Upper lobe of left lung (tissue), 6 donors: ENCODE measurements at regions not wholly inside any gene's neighbourhood (a gene's known extent, or its start where the extent isn't known, plus 50 kb on each side); places are given as distances from the start of the nearest gene placed in this dataset.
"Not testable (repeated sequence)": the region's sequence is repeated elsewhere in the genome, so short reads cannot be mapped to it uniquely, and the experiment has no call there.

ENCODE experiments used
- ATAC-seq, 2 donors: fragments of 200-7000 bp; cut with Tn5 transposase; one replicate each; pipeline ENCODE4 v1.9.1; 2022; ENCODE audit warnings: mild to moderate bottlenecking in 2 of 2, moderate library complexity in 2 of 2; ENCODE audit not compliant: low FRiP score in 2 of 2
- DNase-seq, 2 donors: peaks; one replicate each; pipeline ENCODE4 v3.0.0-alpha.2; 2019 to 2020
- H3K27ac ChIP-seq, 4 donors: fragments of 200-600 bp; sonication (generic); one replicate each; pipeline ENCODE4 v1.5.1; 2016 to 2019
- H3K27me3 ChIP-seq, 4 donors: fragments of 200-600 bp; sonication (generic); one replicate each; pipeline ENCODE4 v1.5.1; 2017 to 2019
- H3K36me3 ChIP-seq, 4 donors: fragments of 200-600 bp; sonication (generic); one replicate each; pipeline ENCODE4 v1.5.1; 2016 to 2019
- H3K4me1 ChIP-seq, 4 donors: fragments of 200-600 bp; sonication (generic); one replicate each; pipeline ENCODE4 v1.5.1; 2018 to 2019
- H3K4me3 ChIP-seq, 4 donors: fragments of 200-600 bp; sonication (generic); one replicate each; pipeline ENCODE4 v1.5.1; 2017 to 2019; ENCODE audit warnings: mild to moderate bottlenecking in 2 of 4, moderate library complexity in 1 of 4
- H3K9me3 ChIP-seq, 4 donors: fragments of 200-600 bp; sonication (generic); one replicate each; pipeline ENCODE4 v1.5.1; 2018 to 2019
- CTCF ChIP-seq, 6 experiments: fragments of 450-650 bp in 4 of 6; fragments of 200-600 bp in 2 of 6; sonication (generic) in 2 of 6; IDR thresholded peaks; one replicate each; pipeline ENCODE4 v1.5.1; 2016 to 2019; ENCODE audit warnings: antibody characterized with exemption in 6 of 6
- EP300 ChIP-seq, 4 donors: sonication (generic); formaldehyde crosslinking; IDR thresholded peaks; one replicate each; pipeline ENCODE4 v1.5.1; 2017; ENCODE audit warnings: antibody characterized with exemption in 4 of 4, control low read depth in 2 of 4
- POLR2A ChIP-seq, 4 donors: fragments of 450-650 bp; IDR thresholded peaks; one replicate each; pipeline ENCODE4 v1.5.1; 2016 to 2017; ENCODE audit warnings: antibody characterized with exemption in 4 of 4, mild to moderate bottlenecking in 2 of 4
- POLR2AphosphoS5 ChIP-seq, 2 donors: sonication (generic); formaldehyde crosslinking; IDR thresholded peaks; one replicate each; pipeline ENCODE4 v1.5.1; 2017; ENCODE audit warnings: antibody characterized with exemption in 2 of 2
- WGBS, 2 donors: methylation state at CpG; one replicate each; pipeline ENCODE4 v1.1.5; 2017 to 2018; 5-methylcytosine and 5-hydroxymethylcytosine counted together
- donor health status: DM: no; HTN: no; CAD: no; lungs with moderate emphysema.
- donor health status: DM: no; HTN: yes; CAD: no; lungs with severe emphysema.

DNA sequence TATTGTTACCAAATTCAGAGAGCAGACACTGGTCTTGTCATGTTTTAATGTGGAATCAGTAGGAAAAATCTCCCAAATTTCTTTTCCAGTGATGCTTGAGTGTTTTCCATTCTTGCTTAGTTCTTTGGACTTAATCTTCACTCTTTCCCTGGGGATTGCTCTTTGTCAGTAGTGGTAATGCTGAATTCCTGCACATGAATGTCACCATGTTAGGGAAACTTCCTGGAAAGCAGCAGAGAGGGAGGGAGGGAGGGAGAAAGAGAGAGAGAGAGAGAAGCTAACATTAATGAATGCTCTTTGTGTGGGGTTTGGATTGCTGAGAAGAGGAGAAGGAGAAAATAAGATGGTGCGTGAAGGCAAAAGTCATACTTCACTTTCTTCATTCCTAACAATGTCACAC lies 295.3 kb upstream of the COBL start:
- Histone ChIP-seq H3K27me3 (no peaks in the 10 kb centered on the region), H3K4me3 (no peak overlapping the region), H3K27ac (no peak overlapping the region), H3K4me1 (no peaks in the 10 kb centered on the region), H3K36me3 (no peaks in the 10 kb centered on the region), H3K9me3 (no peaks in the 10 kb centered on the region)
- ATAC-seq (peak in 1 of 2 donors; percentile 10), DNase-seq (no peak)
- TF ChIP-seq POLR2A (IDR thresholded peaks at IDR 0.05): no peak
- no peak for TF ChIP-seq EP300 (IDR thresholded peaks at IDR 0.05)
- TF ChIP-seq CTCF (IDR thresholded peaks at IDR 0.05): no peak
- TF ChIP-seq POLR2AphosphoS5 (IDR thresholded peaks at IDR 0.05): no peak
- 52 to 91% methylated on average over 1 of the region's 1 CpG for WGBS, 2 donors

GRCh38 chr7:51607447-51607846 lies 290.8 kb upstream of the COBL start:
- Histone ChIP-seq H3K36me3 (no peaks in the 10 kb centered on the region), H3K4me3 (no peak overlapping the region), H3K27ac (no peak overlapping the region), H3K4me1 (no peaks in the 10 kb centered on the region), H3K9me3 (no peaks in the 10 kb centered on the region), H3K27me3 (no peaks in the 10 kb centered on the region)
- DNase-seq (no peak), ATAC-seq (no peak)
- TF ChIP-seq POLR2AphosphoS5 (IDR thresholded peaks at IDR 0.05) (no peak), POLR2A (IDR thresholded peaks at IDR 0.05) (no peak), CTCF (IDR thresholded peaks at IDR 0.05) (no peak), EP300 (IDR thresholded peaks at IDR 0.05) (no peak)
- WGBS, 2 donors: 89 to 93% methylated on average over 11 of the region's 11 CpGs

DNA sequence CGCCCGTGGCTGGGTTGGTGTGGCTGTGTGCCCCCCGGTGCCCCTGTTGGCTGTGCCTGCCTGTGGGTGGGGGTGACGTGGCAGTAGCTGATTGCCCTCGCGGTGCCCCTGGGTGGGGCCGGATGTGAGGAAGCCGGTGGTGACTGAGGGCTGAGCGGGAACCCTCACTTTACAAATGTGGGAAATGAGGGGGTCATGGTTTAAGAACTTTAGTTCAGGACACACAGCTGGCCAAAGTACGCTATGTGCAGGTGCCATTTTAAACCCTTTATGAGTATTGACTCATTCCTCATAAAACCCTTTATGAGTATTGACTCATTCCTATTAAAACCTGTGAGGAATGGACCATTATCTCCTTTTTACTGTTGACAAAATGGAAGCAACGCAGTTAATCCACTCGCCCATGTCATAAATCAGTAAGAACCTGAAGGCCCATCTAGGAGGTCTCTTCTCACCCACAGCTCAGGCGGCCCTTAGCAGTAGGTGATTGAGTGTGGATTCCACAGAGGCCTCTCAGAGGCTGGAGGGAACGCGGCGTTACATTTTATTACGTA lies 290.1 kb upstream of the COBL start:
- Histone ChIP-seq H3K27me3 (no peaks in the 10 kb centered on the region), H3K9me3 (no peaks in the 10 kb centered on the region), H3K36me3 (no peaks in the 10 kb centered on the region), H3K27ac (no peak overlapping the region), H3K4me1 (no peaks in the 10 kb centered on the region), H3K4me3 (no peak overlapping the region)
- no peak for ATAC-seq
- TF ChIP-seq POLR2AphosphoS5 (IDR thresholded peaks at IDR 0.05) (no peak), EP300 (IDR thresholded peaks at IDR 0.05) (no peak), CTCF (IDR thresholded peaks at IDR 0.05) (no peak), POLR2A (IDR thresholded peaks at IDR 0.05) (no peak)
- DNase-seq: peak in 1 of 2 donors; percentile 56
- WGBS, 2 donors: 87% methylated on average over 16 to 17 of the region's 17 CpGs

DNA sequence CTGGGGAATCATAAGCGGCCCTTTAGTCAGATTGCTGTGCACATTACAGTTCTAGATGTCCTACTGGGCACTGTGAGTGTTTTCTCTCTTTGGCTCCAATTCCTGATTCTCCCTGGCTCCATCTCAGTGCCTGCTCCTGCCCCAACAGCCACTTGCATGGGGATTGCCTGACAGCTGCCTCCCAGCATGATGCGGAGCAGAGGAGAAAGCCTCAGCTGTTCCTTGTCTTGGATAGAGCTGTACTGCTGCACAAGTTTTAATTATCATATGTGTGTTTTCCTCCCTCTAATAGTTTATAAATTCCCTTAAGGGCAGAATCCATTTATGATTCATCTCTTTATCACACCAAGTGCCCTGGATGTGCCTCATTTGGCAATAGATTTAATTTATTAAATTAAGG lies 285.8 kb upstream of the COBL start:
- 81 to 96% methylated on average over 2 of the region's 2 CpGs for WGBS, 2 donors
- TF ChIP-seq EP300 (IDR thresholded peaks at IDR 0.05) (no peak), POLR2AphosphoS5 (IDR thresholded peaks at IDR 0.05) (no peak), CTCF (IDR thresholded peaks at IDR 0.05) (no peak), POLR2A (IDR thresholded peaks at IDR 0.05) (no peak)
- no peaks in the 10 kb centered on the region for H3K27me3 ChIP-seq
- ATAC-seq: no peak
- DNase-seq: no peak
- no peak overlapping the region for H3K27ac ChIP-seq
- no peak overlapping the region for H3K4me3 ChIP-seq
- H3K9me3 ChIP-seq: peaks cover 0 to 8% (median 0%) of the 10 kb centered on the region in 4 donors
- H3K36me3 ChIP-seq: no peaks in the 10 kb centered on the region
- no peaks in the 10 kb centered on the region for H3K4me1 ChIP-seq

DNA sequence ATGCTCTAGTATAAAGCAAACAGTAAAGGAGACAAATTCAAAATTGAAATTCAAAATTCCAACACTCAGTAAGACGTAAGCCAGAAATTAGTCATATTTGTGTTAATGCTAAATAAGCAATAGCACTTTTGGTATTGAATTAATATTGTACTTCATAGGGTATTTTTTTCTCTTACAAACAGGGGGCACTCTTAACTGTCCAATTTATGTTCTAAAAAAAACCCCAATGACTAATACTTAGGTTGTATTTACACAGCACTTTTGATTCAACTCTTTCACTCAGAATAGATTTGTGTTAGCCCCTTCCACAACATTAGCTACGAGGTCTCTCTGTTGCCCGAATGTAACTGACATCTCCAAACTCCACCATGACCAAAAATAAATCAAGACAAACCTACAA lies 284.9 kb upstream of the COBL start:
- ATAC-seq (no peak), DNase-seq (no peak)
- 68 to 80% methylated on average over 3 of the region's 3 CpGs for WGBS, 2 donors
- H3K27ac ChIP-seq: no peak overlapping the region
- no peaks in the 10 kb centered on the region for H3K4me1 ChIP-seq
- TF ChIP-seq EP300 (IDR thresholded peaks at IDR 0.05) (no peak), POLR2A (IDR thresholded peaks at IDR 0.05) (no peak), CTCF (IDR thresholded peaks at IDR 0.05) (no peak), POLR2AphosphoS5 (IDR thresholded peaks at IDR 0.05) (no peak)
- no peaks in the 10 kb centered on the region for H3K27me3 ChIP-seq
- no peak overlapping the region for H3K4me3 ChIP-seq
- peaks cover 0 to 8% (median 0%) of the 10 kb centered on the region in 4 donors for H3K9me3 ChIP-seq
- H3K36me3 ChIP-seq: no peaks in the 10 kb centered on the region

GRCh38 chr7:51599935-51600334 lies 283.3 kb upstream of the COBL start:
- not testable (repeated sequence) for ATAC-seq, H3K27ac ChIP-seq, H3K36me3 ChIP-seq, H3K27me3 ChIP-seq, DNase-seq, H3K4me1 ChIP-seq, H3K9me3 ChIP-seq, H3K4me3 ChIP-seq
- 80 to 87% methylated on average over 9 of the region's 9 CpGs for WGBS, 2 donors
